Left lung (tissue), 4 donors: ENCODE measurements at regions not wholly inside any gene's neighbourhood (a gene's known extent, or its start where the extent isn't known, plus 50 kb on each side); places are given as distances from the start of the nearest gene placed in this dataset.

Experiments
- ATAC-seq: fragments of 200-7000 bp; cut with Tn5 transposase; one replicate; pipeline ENCODE4 v1.9.1; 2020; ENCODE audit warnings: moderate library complexity
- DNase-seq, 4 donors: peaks; one replicate each; pipeline ENCODE4 v3.0.0-alpha.2; 2013 to 2020
- H3K27ac ChIP-seq, 2 donors: fragments of 200-600 bp; sonication (generic) in 1 of 2; one replicate each; pipeline versions ENCODE4 v1.5.0 to v1.8.0; 2020 to 2021
- H3K27me3 ChIP-seq, 2 donors: fragments of 200-600 bp; sonication (generic) in 1 of 2; one replicate each; pipeline versions ENCODE4 v1.5.0 to v1.8.0; 2020 to 2021
- H3K36me3 ChIP-seq, 2 donors: fragments of 200-600 bp; sonication (generic) in 1 of 2; one replicate each; pipeline versions ENCODE4 v1.5.0 to v1.8.0; 2020 to 2021
- H3K4me1 ChIP-seq, 2 donors: fragments of 200-600 bp; one replicate each; pipeline ENCODE4 v1.8.0; 2021
- H3K4me3 ChIP-seq, 2 donors: fragments of 200-600 bp; sonication (generic) in 1 of 2; one replicate each; pipeline versions ENCODE4 v1.5.0 to v1.8.0; 2020 to 2021; ENCODE audit warnings: mild to moderate bottlenecking in 1 of 2
- H3K9me3 ChIP-seq, 2 donors: fragments of 200-600 bp; sonication (generic) in 1 of 2; one replicate each; pipeline versions ENCODE4 v1.5.0 to v1.8.0; 2020 to 2021
- intact Hi-C, 2 donors: fragments of 100-400 bp; cut with DNase I; formaldehyde crosslinking; loops; one replicate each; pipeline versions ENCODE4 v1.11.2 to v1.14.2; 2022
- TF ChIP-seq, protein P1 (sequence below), 2 donors: fragments of 200-600 bp; sonication (generic) in 1 of 2; IDR thresholded peaks; one replicate each; pipeline versions ENCODE4 v1.5.0 to v1.8.0; 2021; ENCODE audit warnings: antibody characterized with exemption in 2 of 2
- donor health status: DM: no; HTN: yes; CAD: no.
- donor health status: DM: no; HTN: no; CAD: no.

DNA sequence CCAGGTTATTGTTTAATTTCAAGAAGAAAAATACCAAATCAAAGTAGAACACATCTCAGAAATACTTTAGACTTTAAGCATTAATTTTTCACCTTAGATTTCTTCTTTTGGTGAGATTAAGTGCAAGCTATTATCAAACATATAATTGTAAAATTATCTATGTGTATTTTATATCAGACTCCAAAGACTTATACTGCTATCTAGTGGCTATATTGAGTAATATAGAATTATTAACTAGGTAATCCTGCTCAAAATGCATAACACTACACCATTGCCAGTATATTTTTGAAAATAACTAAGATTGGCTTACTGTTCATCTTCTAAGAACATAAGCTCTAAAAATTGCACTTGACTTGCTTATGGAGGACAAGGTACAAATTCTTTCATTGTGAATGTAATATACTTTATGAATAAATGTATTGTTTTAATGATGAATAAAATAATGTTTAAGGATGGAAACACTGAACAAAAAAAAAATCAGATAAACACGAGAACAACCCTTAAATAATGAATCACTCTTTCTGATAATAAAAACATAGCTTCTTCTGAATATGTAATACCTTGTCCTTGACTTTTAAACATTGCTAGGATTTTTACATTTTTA is 86.7 kb upstream of the GNAI1 start:
- peaks cover 0 to 9% of the 10 kb centered on the region in 2 donors for H3K9me3 ChIP-seq
- DNase-seq (no peak), ATAC-seq (peak; percentile 56)
- H3K4me3 ChIP-seq = no peak overlapping the region
- H3K4me1 ChIP-seq = no peaks in the 10 kb centered on the region
- intact Hi-C loops = no loop called here
- no peaks in the 10 kb centered on the region for H3K36me3 ChIP-seq
- H3K27ac ChIP-seq = no peak overlapping the region
- TF ChIP-seq, protein P1, sequence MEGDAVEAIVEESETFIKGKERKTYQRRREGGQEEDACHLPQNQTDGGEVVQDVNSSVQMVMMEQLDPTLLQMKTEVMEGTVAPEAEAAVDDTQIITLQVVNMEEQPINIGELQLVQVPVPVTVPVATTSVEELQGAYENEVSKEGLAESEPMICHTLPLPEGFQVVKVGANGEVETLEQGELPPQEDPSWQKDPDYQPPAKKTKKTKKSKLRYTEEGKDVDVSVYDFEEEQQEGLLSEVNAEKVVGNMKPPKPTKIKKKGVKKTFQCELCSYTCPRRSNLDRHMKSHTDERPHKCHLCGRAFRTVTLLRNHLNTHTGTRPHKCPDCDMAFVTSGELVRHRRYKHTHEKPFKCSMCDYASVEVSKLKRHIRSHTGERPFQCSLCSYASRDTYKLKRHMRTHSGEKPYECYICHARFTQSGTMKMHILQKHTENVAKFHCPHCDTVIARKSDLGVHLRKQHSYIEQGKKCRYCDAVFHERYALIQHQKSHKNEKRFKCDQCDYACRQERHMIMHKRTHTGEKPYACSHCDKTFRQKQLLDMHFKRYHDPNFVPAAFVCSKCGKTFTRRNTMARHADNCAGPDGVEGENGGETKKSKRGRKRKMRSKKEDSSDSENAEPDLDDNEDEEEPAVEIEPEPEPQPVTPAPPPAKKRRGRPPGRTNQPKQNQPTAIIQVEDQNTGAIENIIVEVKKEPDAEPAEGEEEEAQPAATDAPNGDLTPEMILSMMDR (IDR thresholded peaks at IDR 0.05) = peak in 1 of 2 donors; percentile 30
- H3K27me3 ChIP-seq = no peaks in the 10 kb centered on the region

GRCh38 chr7:80047032-80047431 is 87.6 kb upstream of the GNAI1 start:
- no peak for DNase-seq

GRCh38 chr7:80044796-80045195 is 89.8 kb upstream of the GNAI1 start:
- TF ChIP-seq, protein P1 (IDR thresholded peaks at IDR 0.05) = no peak
- Histone ChIP-seq H3K36me3 (no peaks in the 10 kb centered on the region), H3K4me3 (no peak overlapping the region), H3K9me3 (peaks cover 0 to 9% of the 10 kb centered on the region in 2 donors), H3K27me3 (no peaks in the 10 kb centered on the region), H3K4me1 (no peaks in the 10 kb centered on the region), H3K27ac (no peak overlapping the region)
- DNase-seq (peak in 1 of 4 donors; percentile 28), ATAC-seq (no peak)
- intact Hi-C loops = no loop called here

More at GRCh38 chr7:80047032-80047431, 87.6 kb upstream of the GNAI1 start:
- Histone ChIP-seq H3K4me1 (no peaks in the 10 kb centered on the region), H3K36me3 (no peaks in the 10 kb centered on the region), H3K4me3 (no peak overlapping the region), H3K27ac (no peak overlapping the region), H3K9me3 (peaks cover 0 to 9% of the 10 kb centered on the region in 2 donors), H3K27me3 (no peaks in the 10 kb centered on the region)
- TF ChIP-seq, protein P1 (IDR thresholded peaks at IDR 0.05) = no peak
- ATAC-seq = no peak
- intact Hi-C loops = no loop called here

DNA sequence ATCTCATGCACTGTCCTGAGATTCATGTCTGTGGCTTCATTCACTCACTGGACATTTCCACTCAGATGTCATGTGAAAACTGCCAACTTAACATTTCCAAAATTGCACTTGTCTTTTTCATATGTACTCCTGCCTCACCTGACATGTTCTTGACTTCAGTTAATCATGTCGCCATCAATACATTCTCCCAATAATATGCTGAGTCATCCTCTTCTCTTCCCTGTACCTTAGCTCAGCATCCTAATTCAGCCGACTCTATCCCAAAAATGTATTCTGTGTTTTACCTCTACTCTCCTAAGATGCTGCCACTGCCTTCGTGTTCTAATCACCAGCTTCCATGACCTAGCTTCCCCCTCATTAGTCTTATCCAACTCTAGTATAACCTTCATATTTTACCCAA is 93.9 kb upstream of the GNAI1 start:
- H3K4me3 ChIP-seq = no peak overlapping the region
- H3K27me3 ChIP-seq = no peaks in the 10 kb centered on the region
- no peaks in the 10 kb centered on the region for H3K36me3 ChIP-seq
- TF ChIP-seq, protein P1 (IDR thresholded peaks at IDR 0.05) = no peak
- H3K9me3 ChIP-seq = peaks cover 0 to 9% of the 10 kb centered on the region in 2 donors
- DNase-seq = no peak
- H3K27ac ChIP-seq = no peak overlapping the region
- no peak for ATAC-seq
- intact Hi-C loops = no loop called here
- H3K4me1 ChIP-seq = no peaks in the 10 kb centered on the region

- Histone ChIP-seq H3K27me3 (no peaks in the 10 kb centered on the region), H3K27ac (no peak overlapping the region), H3K4me1 (no peaks in the 10 kb centered on the region), H3K36me3 (no peaks in the 10 kb centered on the region), H3K4me3 (no peak overlapping the region), H3K9me3 (peaks cover 0 to 9% of the 10 kb centered on the region in 2 donors)
- no peak for ATAC-seq
- intact Hi-C loops = no loop called here
- DNase-seq = no peak
- TF ChIP-seq, protein P1 (IDR thresholded peaks at IDR 0.05) = no peak
Measured at GRCh38 chr7:80040335-80040734, 94.3 kb upstream of the GNAI1 start.
